OCI-LY3 (cell line): ENCODE measurements at regions not wholly inside any gene's neighbourhood (a gene's known extent, or its start where the extent isn't known, plus 50 kb on each side); places are given as distances from the start of the nearest gene placed in this dataset.

Source experiments
- EZH2phosphoT487 ChIP-seq: fragments of 200-600 bp; shearing (Covaris generic); IDR thresholded peaks from 2 replicates; pipeline ENCODE4 v1.6.1; 2018; ENCODE audit warnings: antibody characterized with exemption, mixed run types, low read depth
- TF ChIP-seq, protein P1 (sequence below): fragments of 200-600, 300-600 bp; sonication (generic); IDR thresholded peaks from 2 replicates; pipeline ENCODE4 v1.5.1; 2014; ENCODE audit warnings: antibody characterized with exemption, low read length, low read depth

- TF ChIP-seq, protein P1, sequence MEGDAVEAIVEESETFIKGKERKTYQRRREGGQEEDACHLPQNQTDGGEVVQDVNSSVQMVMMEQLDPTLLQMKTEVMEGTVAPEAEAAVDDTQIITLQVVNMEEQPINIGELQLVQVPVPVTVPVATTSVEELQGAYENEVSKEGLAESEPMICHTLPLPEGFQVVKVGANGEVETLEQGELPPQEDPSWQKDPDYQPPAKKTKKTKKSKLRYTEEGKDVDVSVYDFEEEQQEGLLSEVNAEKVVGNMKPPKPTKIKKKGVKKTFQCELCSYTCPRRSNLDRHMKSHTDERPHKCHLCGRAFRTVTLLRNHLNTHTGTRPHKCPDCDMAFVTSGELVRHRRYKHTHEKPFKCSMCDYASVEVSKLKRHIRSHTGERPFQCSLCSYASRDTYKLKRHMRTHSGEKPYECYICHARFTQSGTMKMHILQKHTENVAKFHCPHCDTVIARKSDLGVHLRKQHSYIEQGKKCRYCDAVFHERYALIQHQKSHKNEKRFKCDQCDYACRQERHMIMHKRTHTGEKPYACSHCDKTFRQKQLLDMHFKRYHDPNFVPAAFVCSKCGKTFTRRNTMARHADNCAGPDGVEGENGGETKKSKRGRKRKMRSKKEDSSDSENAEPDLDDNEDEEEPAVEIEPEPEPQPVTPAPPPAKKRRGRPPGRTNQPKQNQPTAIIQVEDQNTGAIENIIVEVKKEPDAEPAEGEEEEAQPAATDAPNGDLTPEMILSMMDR, result no peak
- TF ChIP-seq EZH2phosphoT487, result no peak
These were observed 160.4 kb downstream of the AACS start for GRCh38 chr12:125225641-125226040.
